HepG2 (cell line): ENCODE measurements at regions not wholly inside any gene's neighbourhood (a gene's known extent, or its start where the extent isn't known, plus 50 kb on each side); places are given as distances from the start of the nearest gene placed in this dataset.
A peak's percentile ranks its signal among the peaks of the same experiment; 100 is the strongest.

Experiments
- CEBPZ ChIP-seq: IDR thresholded peaks from 2 replicates; pipeline ENCODE4 v1.6.1; 2012; ENCODE audit warnings: low read length, improper control_type of control experiment
- CSRNP2 ChIP-seq: sonication (generic); formaldehyde crosslinking; conservative IDR thresholded peaks from 2 replicates; pipeline ENCODE4 v1.8.0; 2022; ENCODE audit warnings: low read depth, missing genetic modification reagents
- FOSL2 ChIP-seq: sonication (generic); formaldehyde crosslinking; IDR thresholded peaks from 2 replicates; pipeline ENCODE4 v1.4.0; 2020; ENCODE audit warnings: missing genetic modification reagents
- PAXIP1 ChIP-seq: sonication (generic); formaldehyde crosslinking; conservative IDR thresholded peaks from 2 replicates; pipeline ENCODE4 v1.4.0; 2020; ENCODE audit warnings: mild to moderate bottlenecking, missing genetic modification reagents, moderate library complexity
- RXRB ChIP-seq: IDR thresholded peaks from 2 replicates; pipeline ENCODE4 v1.6.1; 2016; ENCODE audit warnings: borderline replicate concordance, missing genetic modification reagents, missing compliant biosample characterization
- SOX13 ChIP-seq, 3 experiments: fragments of 450-650 bp in 1 of 3; sonication (generic) in 1 of 3; formaldehyde crosslinking in 1 of 3; IDR thresholded peaks in 2 of 3; conservative IDR thresholded peaks in 1 of 3; 2 replicates each; pipeline versions ENCODE4 v1.5.0 to v1.6.1; 2016 to 2020; ENCODE audit warnings: antibody characterized with exemption in 1 of 3, mild to moderate bottlenecking in 1 of 3, missing compliant biosample characterization in 1 of 3, missing genetic modification reagents in 1 of 3, moderate library complexity in 1 of 3
- STAT5B ChIP-seq: sonication (generic); formaldehyde crosslinking; IDR thresholded peaks from 2 replicates; pipeline ENCODE4 v1.4.0; 2020; ENCODE audit warnings: missing genetic modification reagents
- ZBTB20 ChIP-seq: sonication (generic); formaldehyde crosslinking; IDR thresholded peaks from 2 replicates; pipeline ENCODE4 v1.8.1; 2023; ENCODE audit warnings: missing genetic modification reagents, low read depth, mild to moderate bottlenecking, borderline replicate concordance
- ZBTB7A ChIP-seq: sonication (generic); formaldehyde crosslinking; IDR thresholded peaks from 2 replicates; pipeline ENCODE4 v1.8.0; 2022; ENCODE audit warnings: mild to moderate bottlenecking, missing genetic modification reagents
- ZGPAT ChIP-seq: IDR thresholded peaks from 2 replicates; pipeline ENCODE4 v1.6.1; 2016; ENCODE audit warnings: mild to moderate bottlenecking
- ZNF263 ChIP-seq: sonication (generic); formaldehyde crosslinking; IDR thresholded peaks from 2 replicates; pipeline ENCODE4 v1.4.0; 2020; ENCODE audit warnings: missing genetic modification reagents
- ZNF503 ChIP-seq: sonication (generic); formaldehyde crosslinking; IDR thresholded peaks from 2 replicates; pipeline ENCODE4 v1.4.0; 2020; ENCODE audit warnings: missing genetic modification reagents
- ZNF550 ChIP-seq: sonication (generic); formaldehyde crosslinking; IDR thresholded peaks from 2 replicates; pipeline ENCODE4 v1.4.0; 2020; ENCODE audit warnings: mild to moderate bottlenecking, missing genetic modification reagents, borderline replicate concordance
- ZSCAN29 ChIP-seq: sonication (generic); formaldehyde crosslinking; conservative IDR thresholded peaks from 2 replicates; pipeline ENCODE4 v1.4.0; 2020; ENCODE audit warnings: mild to moderate bottlenecking, missing genetic modification reagents

GRCh38 chr15:62392376-62392775 is 227.3 kb upstream of the C2CD4B start (continued):
- TF ChIP-seq ZSCAN29 (CRISPR knock-in tag) (0 out of 2 replicates have a peak, but pooled peaks have one; percentile 26), RXRB (CRISPR knock-in tag) (no peak), PAXIP1 (CRISPR knock-in tag) (no peak), FOSL2 (CRISPR knock-in tag) (peak; percentile 16; the same call in 1 of the 2 replicates), ZBTB20 (CRISPR knock-in tag) (no peak), ZNF503 (no peak), ZGPAT (CRISPR knock-in tag) (no peak), CEBPZ (no peak), ZNF263 (no peak), ZNF550 (CRISPR knock-in tag) (no peak), SOX13 (IDR thresholded peaks at IDR 0.05) (no peak), SOX13 (CRISPR knock-in tag; conservative IDR thresholded peaks at IDR 0.05 in 1 of 2, IDR thresholded peaks at IDR 0.05 in 1 of 2) (no peak), ZBTB7A (CRISPR knock-in tag) (no peak), CSRNP2 (no peak), STAT5B (no peak)
